Activated CD4-positive, CD25-positive, alpha-beta regulatory T cell treated with anti-CD3 and anti-CD28 coated beads, Interleukin-2, amount 50 U/mL, for 24 hours (primary cell): ENCODE measurements at regions not wholly inside any gene's neighbourhood (a gene's known extent, or its start where the extent isn't known, plus 50 kb on each side); places are given as distances from the start of the nearest gene placed in this dataset.
"Not testable (repeated sequence)": the region's sequence is repeated elsewhere in the genome, so short reads cannot be mapped to it uniquely, and the experiment has no call there.

Experiments used
- ATAC-seq, 2 donors: fragments of 150-1000 bp; cut with Tn5 transposase; one replicate each; pipeline ENCODE4 v1.10.0; 2021; ENCODE audit warnings: mild to moderate bottlenecking in 1 of 2, moderate library complexity in 1 of 2

DNA sequence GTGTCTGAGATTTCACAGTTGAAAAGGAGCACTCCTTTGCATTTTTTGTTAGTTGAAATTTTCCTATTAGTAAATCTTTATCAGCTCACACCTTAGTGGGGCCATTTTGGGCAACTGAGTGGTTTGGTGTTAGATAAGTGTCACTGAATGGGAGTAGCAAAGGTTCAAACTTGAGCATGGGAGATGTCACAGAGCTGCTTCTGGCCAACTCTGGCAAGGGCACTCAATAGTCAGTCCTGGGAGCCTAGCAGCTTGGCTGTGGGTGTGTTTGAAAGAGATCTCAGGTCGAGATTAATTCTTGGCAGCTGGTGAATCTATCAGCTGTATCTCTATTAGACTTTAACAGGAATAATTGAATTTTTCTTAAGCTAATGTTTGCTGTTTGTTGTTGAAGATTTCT lies 579.3 kb downstream of the EDEM1 start:
- no peak for ATAC-seq

DNA sequence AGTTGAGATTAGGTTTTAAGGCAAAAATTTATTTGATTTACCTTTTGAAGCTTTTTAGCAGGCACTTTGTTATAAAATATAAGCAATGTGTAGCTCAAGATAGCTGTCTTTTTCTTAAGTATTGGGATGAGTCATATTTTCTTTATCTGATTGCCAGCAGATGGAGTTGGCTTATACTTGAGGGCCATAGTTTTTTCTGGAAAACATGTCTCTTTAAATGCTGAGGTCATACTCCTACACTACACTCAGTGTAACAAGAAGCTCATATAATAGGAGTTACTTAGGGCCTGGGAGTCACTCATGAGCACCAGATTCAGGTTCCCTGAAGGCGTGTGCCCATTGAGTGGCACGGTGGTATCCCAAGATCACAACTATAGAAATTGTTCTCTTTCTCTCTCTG lies 579.8 kb downstream of the EDEM1 start:
- no peak for ATAC-seq

DNA sequence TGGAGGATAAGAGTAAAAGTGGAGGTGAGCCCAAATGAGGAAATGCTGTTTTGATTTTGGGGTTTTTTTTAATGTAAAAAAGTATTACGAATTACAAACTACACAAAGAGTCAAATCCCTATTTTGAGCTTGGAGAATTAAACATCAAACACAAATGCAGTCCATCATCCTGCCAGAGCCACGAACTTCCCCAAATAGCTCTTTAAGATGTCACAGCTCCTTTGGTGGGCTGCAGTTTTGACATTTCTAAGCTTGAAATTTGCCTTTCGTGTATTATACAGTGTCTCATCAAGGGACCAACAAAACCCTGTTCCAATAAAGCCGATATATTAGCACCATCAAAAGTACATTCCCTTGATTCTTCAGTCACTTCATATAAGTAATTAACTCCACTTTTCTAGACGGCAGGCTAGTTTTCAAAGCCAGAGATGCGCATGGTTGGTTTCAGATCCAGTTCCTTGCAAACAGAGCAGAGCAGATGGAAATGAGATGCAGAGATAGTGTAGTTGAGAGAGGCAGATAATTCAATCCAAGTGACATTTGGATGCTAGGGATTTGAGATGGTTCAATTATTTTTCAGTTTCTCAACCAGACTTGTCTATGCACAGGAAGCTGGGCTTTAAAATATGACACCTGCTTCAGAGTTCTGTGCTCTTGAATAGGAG lies 580.9 kb downstream of the EDEM1 start:
- ATAC-seq, result no peak

DNA sequence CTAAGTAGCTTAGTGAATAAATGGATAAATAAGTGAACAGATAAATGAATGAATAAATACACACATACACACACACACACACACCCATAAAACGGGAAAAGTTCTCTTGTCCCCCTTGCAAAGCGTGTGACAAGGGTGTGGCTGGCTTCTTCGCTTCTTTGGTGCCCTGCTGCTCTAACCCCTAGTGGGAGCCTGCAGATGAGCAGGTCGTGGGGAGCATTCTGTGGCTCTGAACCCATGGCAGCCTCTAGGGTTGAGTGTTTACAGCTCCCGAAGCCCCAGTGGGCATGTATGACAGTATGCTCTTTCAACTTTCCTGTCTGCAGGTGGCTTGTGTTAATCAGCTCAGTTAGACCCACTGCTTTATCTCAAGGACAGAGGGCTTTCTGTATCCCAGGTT lies 582.3 kb downstream of the EDEM1 start:
- ATAC-seq, result no peak

DNA sequence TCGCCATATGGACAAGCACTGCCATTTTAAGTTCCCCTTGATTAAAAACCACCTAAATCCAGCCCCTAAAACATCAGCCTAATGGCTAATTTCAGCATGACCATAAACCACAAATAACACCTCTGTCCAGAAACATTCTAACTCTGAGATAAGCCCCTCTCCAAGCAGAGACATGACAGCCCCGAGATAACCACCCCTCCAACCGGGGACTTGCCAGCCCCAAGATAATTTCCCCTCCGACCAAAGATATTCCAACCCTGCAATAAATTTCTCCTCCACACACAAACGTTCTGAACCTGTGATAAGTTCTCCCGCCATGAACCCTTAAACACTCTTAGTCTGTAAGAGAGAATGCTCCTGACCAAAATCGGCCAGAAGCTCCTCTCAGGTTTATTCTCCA lies 586.8 kb downstream of the EDEM1 start:
- ATAC-seq, result no peak

DNA sequence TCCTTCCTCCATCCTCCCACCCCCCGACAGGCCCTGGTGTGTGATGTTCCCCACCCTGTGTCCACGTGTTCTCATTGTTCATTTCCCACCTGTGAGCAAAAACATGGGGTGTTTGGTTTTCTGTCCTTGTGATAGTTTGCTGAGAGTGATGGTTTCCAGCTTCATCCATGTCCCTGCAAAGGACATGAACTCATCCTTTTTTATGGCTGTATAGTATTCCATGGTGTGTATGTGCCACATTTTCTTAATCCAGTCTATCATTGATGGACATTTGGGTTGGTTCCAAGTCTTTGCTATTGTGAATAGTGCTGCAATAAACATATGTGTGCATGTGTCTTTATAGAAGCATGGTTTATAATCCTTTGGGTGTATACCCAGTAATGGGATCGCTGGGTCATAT lies 587.6 kb downstream of the EDEM1 start:
- not testable (repeated sequence) for ATAC-seq

DNA sequence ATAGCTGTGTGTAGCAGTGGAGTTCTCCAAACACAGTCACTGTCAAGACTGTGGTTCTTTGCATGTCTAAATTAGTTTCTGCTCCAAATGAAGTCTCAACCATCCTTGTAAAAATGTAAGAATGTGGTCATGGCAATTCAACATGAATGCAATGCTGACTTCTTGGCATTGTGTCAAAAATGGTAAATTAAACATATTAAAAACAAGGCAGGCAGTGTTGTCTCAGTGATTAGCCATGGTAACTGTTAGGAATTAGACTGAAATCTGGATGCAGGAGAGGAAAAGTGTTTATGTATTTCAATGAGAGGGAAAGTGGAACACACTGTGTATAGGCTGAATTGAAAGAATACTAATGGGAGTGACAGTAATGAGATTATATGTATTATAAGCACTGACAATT lies 597.2 kb downstream of the EDEM1 start:
- no peak for ATAC-seq

DNA sequence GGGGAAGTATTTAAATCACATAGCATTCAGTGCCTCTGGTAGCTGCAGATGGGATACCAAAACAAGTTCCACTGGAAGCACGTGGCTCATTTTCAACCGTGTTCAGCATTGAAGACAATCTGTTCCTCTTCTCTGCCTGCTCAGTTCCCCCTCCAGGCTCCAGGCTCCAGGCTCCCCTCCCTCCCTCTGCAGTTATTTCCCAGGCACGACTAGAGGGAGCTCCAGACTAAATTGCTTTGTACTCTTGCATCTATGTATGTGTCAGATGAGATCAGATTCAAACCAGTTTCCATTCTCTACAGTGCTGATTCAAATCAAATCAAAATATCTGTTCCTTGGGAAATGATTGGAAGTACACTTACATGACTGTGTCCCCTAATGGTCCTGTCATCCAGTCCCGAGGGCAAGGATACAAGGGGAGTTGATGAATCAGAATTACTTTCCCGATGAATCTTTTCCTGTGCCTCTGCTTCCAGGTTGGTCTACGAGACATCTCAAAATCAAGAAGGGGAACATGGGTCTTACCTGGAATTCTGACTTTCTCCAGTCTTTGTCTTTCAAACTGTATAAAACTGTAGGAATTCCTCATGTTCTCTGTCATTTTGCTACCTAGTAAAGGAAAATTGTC lies 600.5 kb downstream of the EDEM1 start:
- no peak for ATAC-seq

DNA sequence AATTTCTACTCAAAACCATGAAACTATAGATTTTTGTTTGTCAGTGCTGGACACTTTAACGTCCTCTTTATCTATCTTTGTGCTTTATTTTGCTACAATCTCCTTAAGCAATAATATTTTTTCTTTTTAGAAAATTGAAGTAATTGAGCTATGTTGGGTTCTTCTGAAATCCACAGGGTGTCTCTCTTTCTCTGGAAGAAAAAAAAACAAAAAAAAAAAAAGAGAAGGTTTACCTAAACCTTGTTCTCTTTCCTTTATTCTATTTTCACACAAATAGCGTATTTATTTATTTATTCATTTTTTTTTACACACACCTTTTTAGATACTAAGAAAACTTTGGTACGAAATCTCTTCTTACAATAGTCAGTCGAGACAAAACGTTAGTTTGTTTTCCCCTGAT lies 601.0 kb downstream of the EDEM1 start:
- ATAC-seq, result no peak

DNA sequence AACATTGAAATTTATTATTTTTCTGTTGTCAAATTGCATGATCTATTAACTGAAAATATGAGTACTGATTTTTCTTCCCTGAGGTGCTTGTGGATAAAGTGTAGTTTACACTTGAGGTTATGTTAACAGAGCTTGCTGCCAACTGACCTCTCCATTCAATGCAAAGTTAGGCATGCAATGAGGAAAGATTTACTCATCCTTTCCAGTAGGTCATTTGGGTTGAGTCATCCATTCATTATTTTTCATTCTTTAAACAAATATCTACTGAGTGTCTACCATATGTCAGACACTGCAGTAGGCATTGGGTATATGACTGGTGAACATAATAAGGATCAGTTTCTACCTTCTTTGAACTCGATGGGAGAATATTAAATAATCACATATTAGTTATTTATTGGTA lies 604.1 kb downstream of the EDEM1 start:
- ATAC-seq, result no peak

DNA sequence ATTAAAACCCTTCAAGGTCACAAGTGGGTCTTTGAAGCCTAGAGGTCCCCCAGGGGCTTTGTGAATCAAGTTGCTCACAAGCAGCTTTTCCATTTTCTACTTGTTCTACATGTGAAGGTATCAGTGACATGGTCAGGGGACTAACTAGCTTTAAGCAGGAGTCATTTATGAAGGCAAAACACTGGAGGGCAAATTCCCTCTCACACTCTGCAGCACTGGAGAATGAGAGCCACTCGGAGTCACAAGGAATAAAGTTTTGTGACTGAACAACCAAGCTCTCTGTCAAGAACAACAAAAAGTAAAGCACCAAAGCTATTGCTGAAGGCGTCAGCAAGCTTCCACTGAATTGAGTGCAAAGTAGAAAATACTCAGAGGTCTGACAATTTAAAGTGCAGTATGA lies 609.0 kb downstream of the EDEM1 start:
- no peak for ATAC-seq

DNA sequence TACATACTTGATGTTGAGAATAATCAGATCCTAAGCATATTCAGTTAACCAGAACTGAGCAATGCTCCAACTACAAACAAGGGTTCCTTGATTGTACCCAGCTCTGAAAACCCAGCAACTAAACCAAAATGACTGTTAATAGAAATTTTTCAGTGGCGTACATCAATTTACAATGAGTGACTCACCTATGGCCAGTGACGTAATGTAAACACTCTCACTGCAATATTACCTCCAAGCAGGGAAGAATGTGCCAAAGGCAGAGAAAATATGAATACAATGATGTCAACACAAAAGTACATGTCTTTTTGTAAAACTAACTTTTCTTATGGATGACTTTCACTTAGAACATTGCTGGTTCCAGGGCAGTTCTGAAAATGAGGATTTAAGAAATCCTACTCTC lies 611.3 kb downstream of the EDEM1 start:
- no peak for ATAC-seq

DNA sequence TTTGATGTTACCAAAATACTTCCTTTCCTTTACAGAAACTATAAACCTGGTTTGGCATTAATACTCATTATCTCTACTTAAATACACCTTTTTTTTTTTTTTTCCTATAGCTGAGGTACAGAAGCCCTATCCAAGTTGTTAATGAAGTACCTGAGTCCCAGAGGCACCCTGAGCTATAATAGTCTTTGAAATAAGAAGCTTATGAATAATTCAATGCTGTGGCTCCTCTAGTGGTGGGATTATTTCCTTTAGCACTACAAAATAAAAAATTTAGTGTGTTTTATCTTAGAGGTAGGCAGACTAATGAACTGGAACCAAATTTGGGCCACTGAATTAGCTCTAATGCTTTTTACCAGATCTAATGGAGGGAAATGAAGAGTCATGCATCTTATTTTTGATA lies 611.9 kb downstream of the EDEM1 start:
- no peak for ATAC-seq

DNA sequence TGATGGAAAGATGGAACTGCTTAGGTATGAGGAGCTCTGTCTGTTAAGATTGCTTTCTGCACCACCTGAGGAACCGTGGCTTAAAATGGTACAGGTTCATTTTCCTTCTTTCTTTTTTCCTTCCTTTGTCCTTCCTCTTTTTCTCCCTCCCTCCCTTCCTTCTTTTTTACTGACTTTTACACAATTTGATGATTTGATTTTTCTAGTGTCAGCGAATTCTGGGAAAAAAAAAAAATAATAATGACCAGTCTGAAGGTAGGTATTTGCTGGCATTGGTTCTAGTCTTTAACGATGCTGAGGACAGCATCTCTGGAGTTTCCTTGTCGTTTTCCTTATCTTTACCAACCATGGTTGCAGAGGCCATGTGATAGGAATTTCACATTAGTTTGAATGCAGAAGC lies 613.5 kb downstream of the EDEM1 start:
- no peak for ATAC-seq

DNA sequence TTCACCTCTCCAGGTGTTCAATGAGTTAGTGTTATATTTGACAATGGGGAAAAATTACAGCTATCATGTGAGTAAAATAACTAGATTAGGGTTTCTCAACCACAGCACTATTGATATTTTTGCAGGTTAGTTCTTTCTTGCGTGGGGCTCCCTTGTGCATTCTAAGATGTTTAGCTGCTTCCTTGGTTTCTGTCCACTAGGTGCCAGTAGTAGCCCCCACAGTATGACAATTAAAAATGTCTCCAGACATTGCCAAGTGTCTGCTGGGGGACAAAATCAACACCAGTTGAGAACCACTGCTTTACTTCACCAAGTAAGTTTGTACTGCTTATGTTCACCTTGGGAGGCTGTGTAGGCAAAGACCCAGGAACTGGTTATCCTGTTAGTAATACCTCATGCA lies 618.7 kb downstream of the EDEM1 start:
- ATAC-seq, result no peak

DNA sequence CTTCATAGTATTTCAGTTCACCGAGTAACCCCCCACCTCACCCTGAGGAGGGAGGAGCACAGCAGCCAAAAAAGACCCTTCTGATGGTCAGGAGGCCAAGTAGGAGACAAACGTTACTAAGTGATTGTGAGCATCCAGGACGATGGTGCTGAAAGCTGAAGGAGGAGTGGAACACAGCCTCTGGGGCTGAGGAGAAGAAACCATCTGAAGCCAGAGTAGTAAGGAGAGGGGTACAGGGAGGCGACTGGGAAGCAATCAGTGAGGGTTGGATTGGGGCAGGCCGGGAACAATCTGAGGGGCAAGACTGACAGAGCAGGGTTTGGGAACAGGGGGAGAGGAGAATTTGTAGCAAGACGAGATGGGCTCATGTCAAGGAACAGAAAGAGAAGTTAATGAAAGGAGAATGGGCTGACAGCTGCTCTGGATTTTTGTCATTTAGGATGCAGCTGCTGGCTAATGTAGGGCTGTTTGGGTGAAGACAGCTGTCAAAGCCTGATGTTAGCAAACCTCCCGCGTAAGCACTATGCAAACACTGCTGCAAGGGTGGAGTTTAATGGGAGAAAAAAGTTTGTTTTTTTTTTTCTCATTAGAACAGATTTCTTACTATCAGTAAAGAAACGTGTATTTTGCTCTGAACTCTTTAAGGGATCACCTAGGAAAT lies 622.2 kb downstream of the EDEM1 start:
- no peak for ATAC-seq

DNA sequence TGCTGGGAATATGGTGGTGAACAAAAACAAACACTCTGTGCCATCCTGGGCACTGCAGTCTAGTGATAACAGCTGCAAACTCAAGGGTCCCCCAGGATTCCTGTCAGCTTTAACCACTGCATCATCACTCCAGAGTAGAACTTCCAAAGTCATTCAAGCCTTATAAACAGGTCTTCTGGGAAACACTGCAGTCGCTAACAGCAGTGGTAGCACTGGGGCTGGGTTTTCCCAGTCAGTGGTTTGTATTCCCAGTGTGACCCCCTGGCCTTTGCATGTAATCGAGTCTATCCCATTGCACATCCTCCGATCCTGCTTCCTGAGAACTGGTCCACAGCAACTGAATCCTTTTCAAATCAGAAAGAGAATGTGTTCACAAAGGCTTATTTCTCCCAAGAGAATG lies 623.5 kb downstream of the EDEM1 start:
- ATAC-seq, result no peak

DNA sequence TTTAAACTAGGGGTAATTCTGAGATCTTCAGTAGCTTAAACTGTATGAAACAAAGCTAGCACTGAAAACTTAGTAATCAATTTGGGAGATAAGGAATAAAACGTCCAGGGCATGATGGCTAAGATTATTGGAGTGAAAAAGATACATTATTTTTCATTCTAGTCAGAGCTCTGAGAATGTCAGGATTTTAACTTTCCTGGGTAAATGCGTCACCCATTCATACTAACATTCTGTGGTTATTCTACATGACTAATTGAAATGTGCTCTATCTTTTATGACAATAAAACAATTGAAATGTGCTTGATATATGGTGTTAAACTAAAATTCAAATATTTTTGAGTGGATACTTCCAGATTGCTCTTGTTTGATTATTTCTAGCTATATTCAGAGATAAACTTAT lies 626.0 kb downstream of the EDEM1 start:
- no peak for ATAC-seq

DNA sequence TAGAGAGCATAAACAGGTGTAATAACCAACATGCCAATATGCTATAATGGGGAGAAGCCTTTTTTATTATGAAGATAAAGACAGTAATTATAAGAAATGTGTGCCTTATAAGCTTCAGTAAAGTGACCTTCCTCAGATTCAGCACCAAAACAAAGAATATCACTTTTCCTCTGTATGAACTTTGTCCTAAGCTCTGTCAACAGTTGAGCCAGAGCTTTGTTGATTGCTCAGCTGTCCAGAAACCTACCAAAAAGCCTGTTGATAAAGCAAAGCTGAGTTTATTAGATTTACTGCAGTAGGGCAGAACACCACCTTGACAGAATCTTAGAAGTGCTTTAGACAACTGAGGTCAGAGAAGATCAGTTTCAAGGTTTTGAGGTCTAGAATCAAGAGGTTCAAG lies 635.3 kb downstream of the EDEM1 start:
- ATAC-seq, result no peak

DNA sequence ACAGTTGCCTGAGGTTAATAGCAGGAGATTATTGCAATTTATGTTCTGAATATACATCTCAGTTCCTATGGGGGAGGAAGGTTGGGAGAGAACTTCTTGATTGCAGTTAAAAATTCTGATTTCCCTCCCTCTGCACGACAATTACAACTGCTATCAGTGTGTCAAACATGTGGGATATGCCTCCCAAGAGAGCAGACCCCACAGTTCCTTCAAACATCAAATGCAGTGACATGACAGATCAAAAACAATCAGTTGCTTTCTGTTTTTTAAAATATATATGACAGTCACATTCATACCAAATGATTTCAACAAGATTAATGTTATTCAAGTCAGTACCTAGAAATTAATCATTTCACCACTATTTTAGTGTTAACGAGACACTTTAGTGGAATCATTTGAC lies 639.0 kb downstream of the EDEM1 start:
- ATAC-seq, result no peak

DNA sequence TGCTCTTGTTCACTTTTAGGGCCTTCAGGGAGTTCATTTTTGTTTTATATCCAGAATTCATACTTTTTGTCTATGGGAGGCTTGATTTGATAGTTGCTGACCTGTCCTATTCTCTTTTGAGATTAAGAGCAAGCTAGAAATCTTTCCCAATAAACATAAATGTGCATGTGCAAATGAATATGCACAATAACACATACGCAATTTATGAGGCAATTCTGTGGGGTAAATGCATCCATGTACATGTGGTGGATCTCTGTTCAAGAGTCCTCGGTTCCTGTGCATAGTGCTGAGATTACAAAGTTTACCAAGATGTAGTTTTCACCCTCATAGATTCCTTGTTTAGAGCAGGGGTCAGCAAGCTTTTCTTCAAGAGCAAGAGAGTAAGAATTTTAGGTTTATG lies 640.7 kb downstream of the EDEM1 start:
- ATAC-seq, result no peak

DNA sequence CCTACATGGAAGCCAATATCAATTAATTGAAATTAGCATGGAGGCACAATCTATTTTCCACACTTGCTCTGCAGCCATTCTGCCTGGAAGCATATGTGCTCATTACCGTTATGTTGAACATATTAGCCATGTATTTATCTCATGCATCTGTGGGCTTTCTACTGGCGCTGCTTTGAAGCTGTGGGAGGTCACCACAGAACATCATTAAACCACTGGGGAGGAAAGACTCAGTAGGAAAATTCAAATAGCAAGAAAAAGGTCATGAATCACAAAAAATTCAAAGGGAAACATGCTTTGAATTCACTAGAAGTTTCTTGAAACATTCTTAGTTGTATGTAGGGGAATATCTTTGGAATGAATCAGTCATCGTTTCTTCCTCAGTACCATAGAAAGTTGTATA lies 652.5 kb downstream of the EDEM1 start:
- ATAC-seq, result no peak

DNA sequence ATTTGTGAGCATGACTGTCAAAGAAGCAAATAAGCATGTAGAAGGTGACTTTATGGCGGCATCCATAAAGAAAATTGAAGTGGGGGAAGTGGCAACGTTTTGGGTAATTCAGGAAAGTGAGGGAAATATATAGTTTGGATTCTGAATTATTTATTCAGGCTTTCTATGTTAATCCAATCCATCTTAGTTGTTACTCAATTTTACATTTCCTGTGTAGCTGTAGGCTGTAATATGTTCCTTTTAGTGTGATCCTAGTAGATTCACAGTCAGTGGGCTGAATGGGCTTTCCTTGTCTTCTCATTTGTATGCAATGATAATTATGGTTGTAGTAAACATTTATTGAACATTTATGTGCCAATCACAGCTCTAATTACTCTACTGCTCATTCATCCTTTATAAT lies 654.1 kb downstream of the EDEM1 start:
- no peak for ATAC-seq

DNA sequence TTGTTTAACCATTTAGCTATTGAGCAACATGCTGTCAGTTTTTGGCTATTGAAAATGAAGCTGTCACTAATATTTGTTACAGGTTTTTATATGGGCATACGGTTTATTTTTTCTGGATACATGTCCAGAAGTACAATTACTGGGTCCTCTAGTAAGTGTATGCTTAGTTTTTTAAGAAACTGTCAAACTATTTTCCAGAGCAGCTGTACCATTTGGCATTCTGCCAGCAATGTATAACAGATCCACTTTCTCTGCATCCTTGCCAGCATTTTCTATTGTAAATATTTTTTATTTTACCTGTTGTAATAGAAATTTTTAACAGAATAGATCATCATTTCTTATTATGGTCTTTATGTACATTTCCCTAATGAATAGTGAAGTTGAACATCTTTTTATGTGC lies 658.8 kb downstream of the EDEM1 start:
- no peak for ATAC-seq

DNA sequence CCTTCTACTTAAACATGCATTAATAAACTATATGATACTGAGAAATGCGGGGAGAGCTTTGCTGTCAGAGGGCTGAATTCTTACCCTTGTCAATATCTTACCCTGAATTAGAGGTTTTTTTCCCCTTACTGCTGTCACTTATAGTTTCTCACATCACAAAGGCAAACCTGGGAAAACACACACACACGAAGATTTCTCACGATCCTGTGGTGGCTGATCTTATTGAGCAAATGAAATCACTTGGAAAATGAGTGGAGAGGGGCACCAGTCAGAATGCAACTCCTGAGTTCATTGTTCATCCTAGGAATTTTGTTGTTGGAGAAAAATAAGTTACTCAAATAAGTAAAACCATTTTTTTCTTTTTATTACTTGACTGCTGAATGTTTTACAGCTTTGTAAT lies 673.6 kb downstream of the EDEM1 start:
- ATAC-seq, result no peak
